Osteocyte (in vitro differentiated cells): ENCODE measurements at regions not wholly inside any gene's neighbourhood (a gene's known extent, or its start where the extent isn't known, plus 50 kb on each side); places are given as distances from the start of the nearest gene placed in this dataset.

ENCODE experiments used
- DNase-seq: peaks from one replicate; pipeline ENCODE4 v3.0.0; 2021; ENCODE audit warnings: mixed read lengths; ENCODE audit not compliant: unreplicated experiment; ENCODE audit errors: extremely low spot score
- H3K27ac Mint-ChIP-seq: one replicate; pipeline ENCODE4 v1.8.0; 2021; ENCODE audit warnings: mild to moderate bottlenecking, mixed read lengths; ENCODE audit not compliant: unreplicated experiment
- H3K27me3 Mint-ChIP-seq: one replicate; pipeline ENCODE4 v1.8.0; 2021; ENCODE audit warnings: mixed read lengths; ENCODE audit not compliant: unreplicated experiment
- H3K36me3 Mint-ChIP-seq: one replicate; pipeline ENCODE4 v1.8.0; 2021; ENCODE audit warnings: mixed read lengths; ENCODE audit not compliant: unreplicated experiment
- H3K4me1 Mint-ChIP-seq: one replicate; pipeline ENCODE4 v1.8.0; 2021; ENCODE audit warnings: mixed read lengths; ENCODE audit not compliant: unreplicated experiment
- H3K4me3 Mint-ChIP-seq: one replicate; pipeline ENCODE4 v1.8.0; 2021; ENCODE audit warnings: mild to moderate bottlenecking, moderate library complexity, mixed read lengths; ENCODE audit not compliant: unreplicated experiment
- H3K9me3 Mint-ChIP-seq: one replicate; pipeline ENCODE4 v1.8.0; 2021; ENCODE audit warnings: mixed read lengths; ENCODE audit not compliant: unreplicated experiment
- TF ChIP-seq, protein P1 (sequence below): fragments of 200-600 bp; sonication (generic); IDR thresholded peaks from 2 replicates; pipeline ENCODE4 v1.5.0; 2021; ENCODE audit warnings: antibody characterized with exemption, mild to moderate bottlenecking, moderate library complexity

DNA sequence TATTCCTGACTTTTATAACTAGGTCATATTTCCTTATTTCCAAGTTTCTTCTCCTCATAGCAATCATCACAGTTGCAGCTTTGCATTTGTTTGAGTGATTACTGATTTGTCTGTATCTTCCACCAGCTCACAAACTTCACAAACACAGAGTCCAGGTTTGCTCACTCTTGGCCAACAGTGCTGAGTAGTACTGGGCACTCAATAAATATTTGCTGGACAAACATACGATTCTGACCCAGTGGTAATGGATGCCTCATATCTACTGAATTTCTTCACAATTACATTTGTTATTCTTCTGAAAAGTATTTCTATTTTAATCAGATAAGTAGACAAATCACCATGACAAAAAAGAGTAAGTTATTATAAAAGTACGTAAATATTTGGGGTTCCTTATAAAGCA, 516.3 kb downstream of the TDRD15 start:
- TF ChIP-seq, protein P1, sequence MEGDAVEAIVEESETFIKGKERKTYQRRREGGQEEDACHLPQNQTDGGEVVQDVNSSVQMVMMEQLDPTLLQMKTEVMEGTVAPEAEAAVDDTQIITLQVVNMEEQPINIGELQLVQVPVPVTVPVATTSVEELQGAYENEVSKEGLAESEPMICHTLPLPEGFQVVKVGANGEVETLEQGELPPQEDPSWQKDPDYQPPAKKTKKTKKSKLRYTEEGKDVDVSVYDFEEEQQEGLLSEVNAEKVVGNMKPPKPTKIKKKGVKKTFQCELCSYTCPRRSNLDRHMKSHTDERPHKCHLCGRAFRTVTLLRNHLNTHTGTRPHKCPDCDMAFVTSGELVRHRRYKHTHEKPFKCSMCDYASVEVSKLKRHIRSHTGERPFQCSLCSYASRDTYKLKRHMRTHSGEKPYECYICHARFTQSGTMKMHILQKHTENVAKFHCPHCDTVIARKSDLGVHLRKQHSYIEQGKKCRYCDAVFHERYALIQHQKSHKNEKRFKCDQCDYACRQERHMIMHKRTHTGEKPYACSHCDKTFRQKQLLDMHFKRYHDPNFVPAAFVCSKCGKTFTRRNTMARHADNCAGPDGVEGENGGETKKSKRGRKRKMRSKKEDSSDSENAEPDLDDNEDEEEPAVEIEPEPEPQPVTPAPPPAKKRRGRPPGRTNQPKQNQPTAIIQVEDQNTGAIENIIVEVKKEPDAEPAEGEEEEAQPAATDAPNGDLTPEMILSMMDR, result no peak
- Mint-ChIP-seq H3K27me3 (peaks cover 2% of the 10 kb centered on the region), H3K27ac (no peak overlapping the region), H3K4me3 (no peak overlapping the region), H3K36me3 (no peaks in the 10 kb centered on the region), H3K9me3 (peaks cover 5% of the 10 kb centered on the region), H3K4me1 (no peaks in the 10 kb centered on the region)
- DNase-seq, result no peak

DNA sequence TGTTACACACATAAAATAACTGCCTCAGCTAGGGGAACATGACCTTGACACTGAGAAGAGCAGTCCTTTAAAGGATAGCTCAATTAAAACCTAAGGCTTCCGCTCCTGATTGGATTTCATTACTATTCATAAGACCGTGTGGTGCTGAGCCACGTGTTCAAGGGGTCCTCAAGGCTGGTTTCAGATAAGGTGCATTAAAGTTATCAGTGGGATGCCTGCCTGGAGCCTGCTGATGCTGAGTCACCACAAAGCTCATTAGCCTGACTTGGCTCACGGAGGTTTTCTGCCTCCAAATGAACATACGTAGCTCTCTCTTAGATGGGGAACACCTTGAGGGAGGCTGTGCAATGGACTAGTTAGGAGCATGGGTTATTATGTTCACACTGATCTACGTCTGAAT, 518.9 kb downstream of the TDRD15 start:
- no peaks in the 10 kb centered on the region for H3K4me1 Mint-ChIP-seq
- peaks cover 10% of the 10 kb centered on the region for H3K9me3 Mint-ChIP-seq
- no peaks in the 10 kb centered on the region for H3K36me3 Mint-ChIP-seq
- no peak for DNase-seq
- H3K4me3 Mint-ChIP-seq, result no peak overlapping the region
- H3K27ac Mint-ChIP-seq, result no peak overlapping the region
- TF ChIP-seq, protein P1, result no peak
- no peaks in the 10 kb centered on the region for H3K27me3 Mint-ChIP-seq

DNA sequence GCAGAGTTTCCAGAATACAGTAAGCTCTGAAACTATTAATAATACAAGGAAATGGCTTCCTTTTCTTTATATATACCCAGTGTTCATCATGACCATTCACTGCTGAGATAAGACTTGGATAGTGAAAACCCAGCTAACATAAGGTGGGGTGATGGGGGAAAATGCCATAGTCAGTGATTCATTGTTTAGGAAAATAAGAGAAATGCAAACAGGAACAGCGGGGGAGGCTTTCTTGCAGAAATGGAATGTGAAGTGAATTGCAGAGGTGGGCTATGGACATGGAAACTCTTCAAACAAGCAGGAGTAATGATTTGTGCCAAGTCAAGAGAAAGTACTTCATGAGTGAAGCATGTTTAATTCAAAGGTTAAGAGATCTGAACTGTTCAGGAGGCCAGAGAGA, 519.4 kb downstream of the TDRD15 start:
- no peak for DNase-seq
- H3K4me1 Mint-ChIP-seq, result no peaks in the 10 kb centered on the region
- peaks cover 10% of the 10 kb centered on the region for H3K9me3 Mint-ChIP-seq

DNA sequence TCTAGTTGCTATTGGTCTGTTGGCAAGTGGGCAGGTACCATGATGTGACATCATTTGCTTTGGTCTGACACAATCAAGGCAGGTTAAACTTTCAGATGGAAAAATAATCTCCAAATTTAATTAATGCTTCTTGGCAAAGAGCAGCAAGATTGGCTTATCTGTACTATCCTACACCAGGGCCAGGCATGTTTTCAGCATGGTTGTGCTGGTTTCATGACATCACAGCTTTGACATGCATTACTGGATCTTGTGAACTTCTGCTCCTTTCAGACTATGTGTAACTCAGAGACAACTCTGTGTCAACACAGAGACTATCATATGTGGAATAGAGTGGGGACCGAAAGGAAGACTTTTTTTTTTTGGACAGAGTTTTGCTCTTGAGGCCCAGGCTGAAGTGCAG, 520.5 kb downstream of the TDRD15 start:
- TF ChIP-seq, protein P1, result no peak
- Mint-ChIP-seq H3K27me3 (no peaks in the 10 kb centered on the region), H3K4me1 (no peaks in the 10 kb centered on the region), H3K27ac (no peak overlapping the region), H3K36me3 (no peaks in the 10 kb centered on the region), H3K4me3 (no peak overlapping the region), H3K9me3 (peaks cover 10% of the 10 kb centered on the region)
- no peak for DNase-seq

More for the DNA sequence above, 519.4 kb downstream of the TDRD15 start:
- no peaks in the 10 kb centered on the region for H3K27me3 Mint-ChIP-seq
- TF ChIP-seq, protein P1, result no peak
- no peaks in the 10 kb centered on the region for H3K36me3 Mint-ChIP-seq
- H3K27ac Mint-ChIP-seq, result no peak overlapping the region
- H3K4me3 Mint-ChIP-seq, result no peak overlapping the region

DNA sequence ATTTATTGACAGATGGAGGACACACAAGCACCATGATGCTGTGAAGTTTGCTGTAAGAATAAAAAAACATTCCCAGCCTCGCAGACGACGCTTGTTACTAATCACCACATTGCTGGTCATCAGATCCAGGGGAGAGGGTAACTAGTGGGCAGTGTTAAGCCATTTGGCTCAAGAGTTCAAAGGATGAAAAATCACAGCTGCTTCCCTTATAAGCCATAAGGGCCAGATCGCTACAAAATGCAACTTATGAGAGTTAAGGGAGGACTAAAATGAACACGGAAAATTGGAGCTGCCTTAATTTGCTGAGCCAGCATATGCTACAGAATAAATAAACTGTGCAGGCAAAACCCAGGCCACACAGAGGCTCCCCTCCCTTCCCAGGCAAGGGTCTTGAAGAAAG, 522.6 kb downstream of the TDRD15 start:
- Mint-ChIP-seq H3K4me3 (no peak overlapping the region), H3K27me3 (no peaks in the 10 kb centered on the region), H3K36me3 (no peaks in the 10 kb centered on the region), H3K9me3 (peaks cover 12% of the 10 kb centered on the region), H3K4me1 (peaks cover 10% of the 10 kb centered on the region), H3K27ac (no peak overlapping the region)
- DNase-seq, result no peak
- TF ChIP-seq, protein P1, result no peak
